Neutrophil (primary cell): ENCODE measurements at regions not wholly inside any gene's neighbourhood (a gene's known extent, or its start where the extent isn't known, plus 50 kb on each side); places are given as distances from the start of the nearest gene placed in this dataset.
"Not testable (repeated sequence)": the region's sequence is repeated elsewhere in the genome, so short reads cannot be mapped to it uniquely, and the experiment has no call there.

Experiments
- H3K27ac ChIP-seq: fragments of 200-600 bp; sonication (generic); 2 replicates; pipeline ENCODE4 v1.5.1; 2016; ENCODE audit warnings: mild to moderate bottlenecking, moderate library complexity
- H3K27me3 ChIP-seq: fragments of 200-600 bp; sonication (generic); 2 replicates; pipeline ENCODE4 v1.6.0; 2016; ENCODE audit warnings: mild to moderate bottlenecking
- H3K36me3 ChIP-seq: fragments of 200-600 bp; sonication (generic); 2 replicates; pipeline ENCODE4 v1.5.1; 2017
- H3K4me1 ChIP-seq, 2 experiments: fragments of 200-600 bp in 1 of 2; sonication (generic) in 1 of 2; 1 replicate in 1 of 2; 2 replicates in 1 of 2; pipeline versions ENCODE4 v1.5.1 to v1.6.1; 2013 to 2016; ENCODE audit warnings: low read depth in 1 of 2, low read length in 1 of 2, mild to moderate bottlenecking in 1 of 2, moderate library complexity in 1 of 2; ENCODE audit not compliant: control insufficient read depth in 1 of 2, insufficient read depth in 1 of 2
- H3K4me3 ChIP-seq, 2 experiments: fragments of 200-600 bp in 1 of 2; sonication (generic) in 1 of 2; 1 replicate in 1 of 2; 2 replicates in 1 of 2; pipeline ENCODE4 v1.5.1; 2013 to 2016; ENCODE audit warnings: low read depth in 1 of 2, low read length in 1 of 2, mild to moderate bottlenecking in 1 of 2, moderate library complexity in 1 of 2
- H3K9me3 ChIP-seq: fragments of 200-600 bp; sonication (generic); 2 replicates; pipeline ENCODE4 v1.5.1; 2016
- CTCF ChIP-seq: fragments of 200-600 bp; sonication (generic); IDR thresholded peaks from 2 replicates; pipeline ENCODE4 v1.5.1; 2016; ENCODE audit warnings: antibody characterized with exemption

GRCh38 chr1:38497921-38498656 lies 361.5 kb downstream of the RRAGC start:
- Histone ChIP-seq H3K9me3 (no peaks in the 10 kb centered on the region), H3K36me3 (no peaks in the 10 kb centered on the region), H3K27ac (no peak overlapping the region), H3K4me1 (peaks cover 50 to 57% of the 10 kb centered on the region in 2 experiments), H3K27me3 (no peaks in the 10 kb centered on the region), H3K4me3 (no peak overlapping the region)
- TF ChIP-seq CTCF: no peak

- not testable (repeated sequence) for H3K9me3 ChIP-seq, H3K27me3 ChIP-seq, H3K36me3 ChIP-seq
- H3K4me3 ChIP-seq: peak overlapping the region; percentile 7 to 42
- peaks cover 22% of the 10 kb centered on the region in 2 experiments for H3K4me1 ChIP-seq
- peak overlapping the region; percentile 84 for H3K27ac ChIP-seq
Measured at GRCh38 chr1:38493306-38493705, 366.3 kb downstream of the RRAGC start.

- Histone ChIP-seq H3K9me3 (no peaks in the 10 kb centered on the region), H3K36me3 (no peaks in the 10 kb centered on the region), H3K27ac (no peak overlapping the region), H3K4me1 (peaks cover 39 to 52% of the 10 kb centered on the region in 2 experiments), H3K27me3 (no peaks in the 10 kb centered on the region), H3K4me3 (no peak overlapping the region)
- peak; percentile 57 for TF ChIP-seq CTCF
Measured at GRCh38 chr1:38489844-38490270, 369.7 kb downstream of the RRAGC start.

- Histone ChIP-seq H3K27ac (no peak overlapping the region), H3K27me3 (no peaks in the 10 kb centered on the region)
Measured at GRCh38 chr1:38488162-38488898, 371.2 kb downstream of the RRAGC start.

GRCh38 chr1:38487396-38487795 lies 372.2 kb downstream of the RRAGC start:
- no peak for TF ChIP-seq CTCF
- peak overlapping the region; percentile 95 for H3K27ac ChIP-seq
- no peaks in the 10 kb centered on the region for H3K36me3 ChIP-seq
- no peaks in the 10 kb centered on the region for H3K27me3 ChIP-seq
- no peak overlapping the region for H3K4me3 ChIP-seq
- H3K9me3 ChIP-seq: no peaks in the 10 kb centered on the region
- peaks cover 41 to 54% of the 10 kb centered on the region in 2 experiments for H3K4me1 ChIP-seq

More at GRCh38 chr1:38488162-38488898, 371.2 kb downstream of the RRAGC start:
- no peak for TF ChIP-seq CTCF
- no peaks in the 10 kb centered on the region for H3K36me3 ChIP-seq
- H3K4me3 ChIP-seq: no peak overlapping the region
- H3K9me3 ChIP-seq: no peaks in the 10 kb centered on the region
- peaks cover 41 to 55% of the 10 kb centered on the region in 2 experiments for H3K4me1 ChIP-seq

- Histone ChIP-seq H3K9me3 (no peaks in the 10 kb centered on the region), H3K36me3 (no peaks in the 10 kb centered on the region), H3K27me3 (no peaks in the 10 kb centered on the region), H3K27ac (peak overlapping the region; percentile 95), H3K4me1 (peaks cover 52 to 66% of the 10 kb centered on the region in 2 experiments), H3K4me3 (no peak overlapping the region)
- TF ChIP-seq CTCF: no peak
Measured at GRCh38 chr1:38486085-38486484, 373.5 kb downstream of the RRAGC start.
